NB4 (cell line): ENCODE measurements at regions not wholly inside any gene's neighbourhood (a gene's known extent, or its start where the extent isn't known, plus 50 kb on each side); places are given as distances from the start of the nearest gene placed in this dataset.

Experiments
- MYC ChIP-seq: IDR thresholded peaks from 2 replicates; pipeline ENCODE4 v1.6.1; 2011; ENCODE audit warnings: low read depth, low read length
- POLR2A ChIP-seq: IDR thresholded peaks from 2 replicates; pipeline ENCODE4 v1.6.1; 2011; ENCODE audit warnings: mild to moderate bottlenecking; ENCODE audit not compliant: insufficient read length; ENCODE audit errors: extremely low read depth
- TF ChIP-seq, protein P1 (sequence below): IDR thresholded peaks from one replicate; pipeline ENCODE4 v1.5.1; 2012; ENCODE audit warnings: low read depth, low read length
- TF ChIP-seq, protein P2 (sequence below): IDR thresholded peaks from 2 replicates; pipeline ENCODE4 v1.6.1; 2011; ENCODE audit warnings: low read depth, low read length

DNA sequence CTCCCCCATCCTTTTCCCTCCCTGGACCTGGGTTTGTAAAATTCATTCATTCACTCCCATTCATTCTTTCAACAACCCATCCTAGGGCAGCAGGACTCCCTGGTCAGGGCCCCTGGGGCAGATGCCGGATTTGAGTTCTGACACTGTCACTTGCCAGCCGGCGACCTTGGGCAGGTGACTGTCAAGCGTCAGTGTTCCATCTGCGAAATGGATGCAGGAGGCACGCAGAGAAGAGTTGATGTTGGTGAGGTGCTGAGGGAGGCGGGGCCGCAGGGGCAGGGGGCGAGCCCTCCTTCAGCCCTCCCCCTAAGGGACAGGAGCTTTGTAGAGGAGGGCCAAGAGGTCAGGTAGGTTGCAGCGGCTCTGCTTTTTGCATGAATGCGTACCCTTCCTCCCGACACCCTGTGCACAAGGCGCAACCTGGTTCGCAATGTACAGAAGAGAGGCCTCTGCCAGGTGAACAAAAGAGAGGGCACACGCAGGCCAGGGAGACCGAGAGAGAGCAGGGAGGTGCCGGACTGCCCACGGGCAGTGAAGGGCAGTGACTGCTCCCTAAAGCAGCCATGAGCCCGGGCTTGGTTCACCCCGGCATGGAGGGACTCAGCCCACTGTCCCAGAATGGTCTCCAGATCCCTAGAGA is 128.1 kb downstream of the BARX1 start:
- TF ChIP-seq, protein P1, sequence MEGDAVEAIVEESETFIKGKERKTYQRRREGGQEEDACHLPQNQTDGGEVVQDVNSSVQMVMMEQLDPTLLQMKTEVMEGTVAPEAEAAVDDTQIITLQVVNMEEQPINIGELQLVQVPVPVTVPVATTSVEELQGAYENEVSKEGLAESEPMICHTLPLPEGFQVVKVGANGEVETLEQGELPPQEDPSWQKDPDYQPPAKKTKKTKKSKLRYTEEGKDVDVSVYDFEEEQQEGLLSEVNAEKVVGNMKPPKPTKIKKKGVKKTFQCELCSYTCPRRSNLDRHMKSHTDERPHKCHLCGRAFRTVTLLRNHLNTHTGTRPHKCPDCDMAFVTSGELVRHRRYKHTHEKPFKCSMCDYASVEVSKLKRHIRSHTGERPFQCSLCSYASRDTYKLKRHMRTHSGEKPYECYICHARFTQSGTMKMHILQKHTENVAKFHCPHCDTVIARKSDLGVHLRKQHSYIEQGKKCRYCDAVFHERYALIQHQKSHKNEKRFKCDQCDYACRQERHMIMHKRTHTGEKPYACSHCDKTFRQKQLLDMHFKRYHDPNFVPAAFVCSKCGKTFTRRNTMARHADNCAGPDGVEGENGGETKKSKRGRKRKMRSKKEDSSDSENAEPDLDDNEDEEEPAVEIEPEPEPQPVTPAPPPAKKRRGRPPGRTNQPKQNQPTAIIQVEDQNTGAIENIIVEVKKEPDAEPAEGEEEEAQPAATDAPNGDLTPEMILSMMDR, result no peak
- TF ChIP-seq, protein P2, sequence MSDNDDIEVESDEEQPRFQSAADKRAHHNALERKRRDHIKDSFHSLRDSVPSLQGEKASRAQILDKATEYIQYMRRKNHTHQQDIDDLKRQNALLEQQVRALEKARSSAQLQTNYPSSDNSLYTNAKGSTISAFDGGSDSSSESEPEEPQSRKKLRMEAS, result no peak
- TF ChIP-seq MYC (no peak), POLR2A (no peak)
